Activated T-helper 2 cell treated with anti-CD3 and anti-CD28 coated beads, Interferon-gamma antibody, Interleukin-2, Interleukin-4, amounts not matched to agents 10 μg/mL and 5 μg/mL and 100 μg/mL, durations not matched to agents 14 hours and 24 hours and 36 hours (primary cell): ENCODE measurements at regions not wholly inside any gene's neighbourhood (a gene's known extent, or its start where the extent isn't known, plus 50 kb on each side); places are given as distances from the start of the nearest gene placed in this dataset.

ENCODE experiments used
- DNase-seq: peaks from one replicate; pipeline ENCODE4 v3.0.0; 2021; ENCODE audit warnings: low spot score
- H3K27ac Mint-ChIP-seq: one replicate; pipeline ENCODE4 v1.8.0; 2021; ENCODE audit warnings: mixed read lengths
- H3K27me3 Mint-ChIP-seq: one replicate; pipeline ENCODE4 v1.8.0; 2021; ENCODE audit warnings: low read depth, mixed read lengths
- H3K36me3 Mint-ChIP-seq: one replicate; pipeline ENCODE4 v1.8.0; 2021; ENCODE audit warnings: low read depth, mixed read lengths
- H3K4me1 Mint-ChIP-seq: one replicate; pipeline ENCODE4 v1.8.0; 2021; ENCODE audit warnings: low read depth, mixed read lengths
- H3K4me3 Mint-ChIP-seq: one replicate; pipeline ENCODE4 v1.8.0; 2021; ENCODE audit warnings: low read depth, mild to moderate bottlenecking, moderate library complexity, mixed read lengths
- H3K9me3 Mint-ChIP-seq: one replicate; pipeline ENCODE4 v1.8.0; 2021; ENCODE audit warnings: mixed read lengths
- intact Hi-C: fragments of 100-400 bp; cut with micrococcal nuclease; formaldehyde crosslinking; loops from one replicate; pipeline ENCODE4 v1.15.1; 2023

DNA sequence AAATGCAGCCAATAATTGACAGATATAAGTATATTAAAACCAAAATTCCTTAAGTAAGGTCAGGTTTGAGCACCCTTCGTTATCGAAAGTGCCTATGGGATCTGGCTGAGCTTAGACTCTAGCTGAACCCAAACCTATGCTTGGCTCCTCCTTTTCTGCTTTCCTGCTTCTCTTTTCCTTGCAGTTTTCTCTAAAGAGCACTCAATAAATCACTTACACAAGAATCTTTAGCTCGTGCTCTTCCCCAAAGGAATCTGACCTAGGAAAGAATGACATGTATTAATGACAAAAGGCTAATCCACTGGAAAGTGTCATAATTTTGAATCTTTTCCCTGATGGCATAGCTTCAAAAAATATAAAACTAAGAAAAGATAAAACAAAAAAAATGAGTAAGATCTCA is 282.7 kb downstream of the DKK2 start:
- Mint-ChIP-seq H3K4me3 (no peak overlapping the region), H3K4me1 (no peaks in the 10 kb centered on the region), H3K27me3 (no peaks in the 10 kb centered on the region), H3K36me3 (no peaks in the 10 kb centered on the region), H3K9me3 (no peaks in the 10 kb centered on the region), H3K27ac (no peak overlapping the region)
- no peak for DNase-seq
- intact Hi-C loops = no loop called here

DNA sequence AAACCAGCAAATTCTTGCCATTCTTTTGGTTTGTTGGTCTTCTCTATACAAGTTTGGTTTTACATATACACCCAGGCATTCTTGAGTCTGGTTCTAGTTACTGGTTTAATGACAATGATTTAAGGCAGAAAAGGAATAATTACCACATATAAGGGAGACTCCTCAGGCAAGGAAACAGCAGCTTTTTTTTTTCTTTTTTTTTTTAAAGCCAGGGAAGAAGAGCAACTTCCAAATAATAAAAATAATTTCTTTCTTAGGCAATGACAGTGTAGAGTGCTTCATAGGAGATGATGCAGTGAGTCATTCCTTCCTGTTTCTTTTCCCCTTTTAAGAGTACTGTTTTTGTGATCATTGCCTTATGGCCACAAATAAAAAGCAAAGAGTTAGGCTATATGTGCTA is 289.7 kb downstream of the DKK2 start:
- no peaks in the 10 kb centered on the region for H3K36me3 Mint-ChIP-seq
- no peak for DNase-seq
- no peaks in the 10 kb centered on the region for H3K27me3 Mint-ChIP-seq
- no peak overlapping the region for H3K4me3 Mint-ChIP-seq
- no peaks in the 10 kb centered on the region for H3K9me3 Mint-ChIP-seq
- intact Hi-C loops = no loop called here
- no peak overlapping the region for H3K27ac Mint-ChIP-seq
- H3K4me1 Mint-ChIP-seq = no peaks in the 10 kb centered on the region

DNA sequence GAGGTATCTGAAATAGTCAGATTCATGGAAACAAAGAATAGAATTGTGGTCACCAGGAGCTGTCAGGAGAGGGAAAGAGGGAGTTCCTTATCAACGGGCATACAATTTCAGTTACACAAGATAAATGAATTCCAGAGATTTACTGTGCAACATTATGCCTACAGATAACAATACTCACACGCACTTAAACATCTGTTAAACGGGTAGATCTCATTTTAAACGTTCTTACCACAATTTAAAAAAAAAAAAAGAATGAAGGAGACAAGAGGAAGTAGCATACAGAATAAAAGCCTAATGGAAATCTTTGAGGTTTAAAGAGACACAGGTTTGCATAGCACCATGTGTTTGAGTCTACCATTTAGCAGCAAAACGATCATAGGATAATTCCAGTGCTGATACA is 298.0 kb downstream of the DKK2 start:
- no peaks in the 10 kb centered on the region for H3K4me1 Mint-ChIP-seq
- intact Hi-C loops = no loop called here

DNA sequence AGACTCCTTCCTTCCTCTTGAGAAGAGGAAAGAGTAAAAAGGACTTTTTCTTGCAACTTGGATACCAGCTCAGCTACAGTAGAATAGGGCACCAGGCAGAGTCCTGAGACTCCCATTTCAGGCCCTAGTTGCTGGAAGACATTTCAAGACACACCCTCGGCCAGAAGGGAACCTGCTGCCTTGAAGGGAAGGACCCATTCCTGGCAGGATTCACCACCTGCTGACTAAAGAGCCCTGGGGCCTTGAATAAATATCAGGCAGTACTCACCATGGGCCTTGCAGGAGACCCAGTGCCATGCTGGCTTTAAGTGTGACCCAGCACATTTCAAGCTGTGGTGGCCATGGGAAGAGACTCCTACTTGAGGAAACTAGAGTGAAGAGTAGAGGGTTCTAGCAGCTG is 317.6 kb downstream of the DKK2 start:
- no peak overlapping the region for H3K27ac Mint-ChIP-seq
- H3K9me3 Mint-ChIP-seq = peaks cover 9% of the 10 kb centered on the region
- DNase-seq = no peak
- no peaks in the 10 kb centered on the region for H3K36me3 Mint-ChIP-seq
- intact Hi-C loops = no loop called here
- no peaks in the 10 kb centered on the region for H3K4me1 Mint-ChIP-seq
- H3K27me3 Mint-ChIP-seq = no peaks in the 10 kb centered on the region
- no peak overlapping the region for H3K4me3 Mint-ChIP-seq

More for the DNA sequence above, 298.0 kb downstream of the DKK2 start:
- no peaks in the 10 kb centered on the region for H3K27me3 Mint-ChIP-seq
- H3K9me3 Mint-ChIP-seq = no peaks in the 10 kb centered on the region
- H3K36me3 Mint-ChIP-seq = no peaks in the 10 kb centered on the region
- no peak overlapping the region for H3K4me3 Mint-ChIP-seq
- DNase-seq = no peak
- no peak overlapping the region for H3K27ac Mint-ChIP-seq

DNA sequence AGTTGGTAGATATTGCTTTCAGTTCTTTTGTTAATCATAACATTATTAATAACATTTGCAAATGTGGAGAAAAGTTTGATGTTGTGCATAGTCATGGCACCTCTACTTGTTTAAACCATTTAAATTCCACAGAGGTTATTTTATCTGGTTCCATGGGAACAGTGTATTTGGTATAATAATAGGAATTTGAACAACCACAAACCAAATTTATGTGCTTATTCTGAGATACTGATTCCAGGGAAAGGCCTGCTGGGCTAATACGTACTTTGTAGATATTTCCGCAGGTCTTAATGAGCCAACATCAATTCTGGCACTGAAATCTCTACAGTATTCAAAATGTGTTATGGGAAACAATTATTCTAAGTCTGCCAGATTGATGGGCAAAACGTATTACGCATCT is 319.0 kb downstream of the DKK2 start:
- intact Hi-C loops = no loop called here
- no peaks in the 10 kb centered on the region for H3K27me3 Mint-ChIP-seq
- no peak for DNase-seq
- no peak overlapping the region for H3K27ac Mint-ChIP-seq
- no peak overlapping the region for H3K4me3 Mint-ChIP-seq
- peaks cover 9% of the 10 kb centered on the region for H3K9me3 Mint-ChIP-seq
- H3K36me3 Mint-ChIP-seq = no peaks in the 10 kb centered on the region
- H3K4me1 Mint-ChIP-seq = no peaks in the 10 kb centered on the region

DNA sequence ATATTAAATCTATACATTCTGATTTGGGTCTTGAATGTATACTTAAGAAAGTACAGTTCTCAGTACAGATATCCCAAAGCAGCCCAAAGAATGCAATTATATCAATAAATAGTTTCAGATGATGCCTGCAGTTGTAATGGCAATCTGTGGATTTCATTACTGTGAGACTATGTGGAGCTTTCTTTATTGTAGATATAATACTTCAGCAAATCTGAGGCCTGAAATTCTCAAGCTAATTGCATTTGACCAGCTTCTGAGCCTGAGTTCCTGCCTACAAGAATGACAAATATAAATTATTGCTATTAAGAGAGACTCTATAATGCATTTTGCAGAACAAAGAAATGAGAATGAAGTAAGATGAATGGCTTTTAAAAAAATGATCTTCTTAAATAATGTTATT is 320.3 kb downstream of the DKK2 start:
- intact Hi-C loops = no loop called here
- Mint-ChIP-seq H3K27me3 (no peaks in the 10 kb centered on the region), H3K4me1 (no peaks in the 10 kb centered on the region), H3K4me3 (no peak overlapping the region), H3K9me3 (peaks cover 10% of the 10 kb centered on the region), H3K36me3 (no peaks in the 10 kb centered on the region), H3K27ac (no peak overlapping the region)
- DNase-seq = no peak

DNA sequence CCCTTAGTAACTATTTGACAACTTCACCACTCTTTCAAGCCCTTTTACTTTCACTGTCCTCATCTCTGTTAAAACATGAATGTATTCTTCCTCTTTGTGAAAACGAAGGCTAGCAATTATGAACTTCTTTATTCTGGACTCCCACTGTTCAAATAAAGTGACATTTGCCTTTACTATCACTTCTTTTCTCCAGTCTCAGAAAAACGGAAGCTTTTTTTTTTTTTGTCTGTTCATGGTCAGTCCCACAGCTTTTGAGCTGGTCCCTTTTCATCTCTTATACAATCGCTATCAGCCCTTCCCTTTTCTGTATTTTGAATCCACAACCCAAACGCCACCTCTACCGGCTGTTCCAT is 327.7 kb downstream of the DKK2 start:
- H3K4me1 Mint-ChIP-seq = no peaks in the 10 kb centered on the region
- no peak for DNase-seq
- no peaks in the 10 kb centered on the region for H3K27me3 Mint-ChIP-seq
- peaks cover 3% of the 10 kb centered on the region for H3K9me3 Mint-ChIP-seq
- H3K4me3 Mint-ChIP-seq = no peak overlapping the region
- no peaks in the 10 kb centered on the region for H3K36me3 Mint-ChIP-seq
- intact Hi-C loops = no loop called here
- H3K27ac Mint-ChIP-seq = no peak overlapping the region

DNA sequence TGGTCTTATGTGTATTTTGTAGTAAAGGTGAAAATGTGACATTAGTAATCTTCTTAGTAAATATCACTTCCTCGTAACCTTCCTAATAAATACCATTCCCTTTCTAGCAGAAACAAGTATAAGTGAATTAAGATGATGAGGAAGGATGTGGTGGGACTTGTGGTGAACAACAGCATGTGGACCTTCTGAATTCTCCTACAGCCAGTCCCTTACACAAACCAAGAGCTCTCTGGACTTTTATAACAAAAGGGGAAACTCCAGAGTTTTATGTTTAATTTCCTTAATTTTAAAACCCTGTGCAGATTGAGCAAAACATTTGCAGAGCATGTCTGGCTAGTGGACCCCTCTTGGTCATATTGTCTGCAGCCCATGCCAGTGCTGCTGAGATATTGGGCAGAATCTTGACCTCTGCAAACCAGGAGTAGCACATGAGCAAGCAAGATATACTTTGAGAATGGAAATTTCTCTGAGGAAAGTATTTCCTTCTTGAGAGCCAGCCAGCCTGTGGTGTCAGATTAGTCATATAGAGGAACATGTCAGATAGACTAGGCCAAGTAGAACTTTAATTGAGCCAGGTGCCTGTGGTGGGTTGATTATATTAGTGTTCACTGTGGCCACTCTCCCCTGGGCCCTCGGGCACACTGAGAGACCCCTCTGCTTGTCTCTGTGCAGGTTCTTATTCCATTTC is 328.2 kb downstream of the DKK2 start:
- no peaks in the 10 kb centered on the region for H3K36me3 Mint-ChIP-seq
- intact Hi-C loops = no loop called here
- H3K4me3 Mint-ChIP-seq = no peak overlapping the region
- DNase-seq = no peak
- peaks cover 3% of the 10 kb centered on the region for H3K9me3 Mint-ChIP-seq
- H3K27me3 Mint-ChIP-seq = no peaks in the 10 kb centered on the region
- no peaks in the 10 kb centered on the region for H3K4me1 Mint-ChIP-seq
- H3K27ac Mint-ChIP-seq = no peak overlapping the region

DNA sequence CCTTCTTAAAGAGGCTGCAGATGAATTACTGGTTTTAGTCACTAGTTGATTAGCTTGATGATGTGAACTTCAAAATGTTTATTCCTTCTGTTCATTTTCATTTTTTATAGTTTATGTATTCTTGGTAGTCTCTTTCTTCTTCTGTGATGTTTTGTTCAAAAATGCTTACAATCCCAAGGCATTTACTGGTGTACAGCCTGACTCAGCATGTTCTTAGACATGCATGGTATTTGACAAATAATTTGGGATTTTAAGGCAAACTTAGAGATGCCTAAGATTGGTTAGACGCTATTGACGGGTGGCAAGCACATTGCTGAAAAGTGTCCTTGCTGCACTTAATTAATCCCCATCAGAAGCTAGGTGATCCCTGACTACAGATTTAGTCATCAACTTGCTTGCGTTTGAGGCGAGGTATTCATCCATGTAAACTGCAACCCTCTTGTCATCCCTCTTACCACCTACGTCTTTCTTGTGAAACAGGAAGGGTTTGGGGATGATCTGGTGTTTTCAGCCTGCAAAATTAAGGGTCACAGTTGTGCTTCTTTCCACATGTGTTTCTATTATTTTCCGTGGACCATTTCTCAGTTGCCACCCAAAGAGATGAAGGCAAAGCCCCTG is 331.8 kb downstream of the DKK2 start:
- DNase-seq = no peak
- H3K27ac Mint-ChIP-seq = no peak overlapping the region
- no peaks in the 10 kb centered on the region for H3K36me3 Mint-ChIP-seq
- H3K27me3 Mint-ChIP-seq = no peaks in the 10 kb centered on the region
- intact Hi-C loops = no loop called here
- no peak overlapping the region for H3K4me3 Mint-ChIP-seq
- no peaks in the 10 kb centered on the region for H3K9me3 Mint-ChIP-seq
- no peaks in the 10 kb centered on the region for H3K4me1 Mint-ChIP-seq

DNA sequence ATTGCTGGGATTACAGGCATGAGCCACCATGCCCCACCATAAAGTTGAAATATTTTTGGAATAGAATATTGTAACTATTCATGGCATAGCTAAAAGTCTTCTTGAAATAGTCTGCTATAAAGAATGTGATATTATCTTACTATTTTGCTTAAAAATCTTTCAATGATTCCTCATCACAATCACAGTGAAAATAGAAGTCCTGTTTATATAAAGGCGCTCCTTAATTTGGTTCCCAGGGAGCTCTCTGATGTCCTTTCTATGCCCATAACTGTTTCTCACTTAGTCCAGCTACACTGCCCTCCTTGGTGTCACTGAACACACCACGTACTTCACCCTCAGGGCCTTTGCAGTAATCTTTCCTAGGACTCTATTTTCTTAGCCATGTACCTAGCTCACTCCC is 331.7 kb upstream of the GIMD1 start:
- Mint-ChIP-seq H3K27me3 (no peaks in the 10 kb centered on the region), H3K36me3 (no peaks in the 10 kb centered on the region), H3K9me3 (no peaks in the 10 kb centered on the region), H3K4me3 (no peak overlapping the region), H3K27ac (no peak overlapping the region), H3K4me1 (no peaks in the 10 kb centered on the region)
- no peak for DNase-seq
- intact Hi-C loops = no loop called here

DNA sequence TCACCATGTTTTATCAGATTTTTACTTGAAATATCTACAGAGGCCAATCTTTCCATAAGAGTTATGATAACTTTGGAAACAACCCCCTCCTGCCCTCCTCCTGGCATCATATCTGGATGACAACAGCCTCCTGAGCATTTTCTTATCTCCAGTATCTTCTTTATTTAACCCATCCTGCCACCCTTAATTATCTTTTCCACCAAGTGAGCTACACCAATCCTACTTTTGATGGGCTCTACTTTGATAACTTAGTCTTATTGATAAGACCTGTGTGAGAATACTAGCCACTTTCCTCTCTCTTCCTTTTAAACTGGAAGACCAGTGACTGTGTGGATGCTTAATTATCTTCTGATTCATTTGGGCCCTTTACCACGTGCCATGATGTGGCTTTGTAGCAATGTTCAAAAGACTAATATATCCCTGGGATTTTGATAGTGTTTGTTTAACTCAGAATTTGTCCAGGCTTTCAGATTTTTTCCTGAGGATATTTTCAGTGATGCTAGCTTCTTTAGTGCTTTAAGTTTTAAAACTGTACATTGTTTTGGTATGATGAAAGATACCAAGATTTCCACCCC is 330.1 kb upstream of the GIMD1 start:
- intact Hi-C loops = no loop called here
- H3K27ac Mint-ChIP-seq = no peak overlapping the region
- no peak for DNase-seq

DNA sequence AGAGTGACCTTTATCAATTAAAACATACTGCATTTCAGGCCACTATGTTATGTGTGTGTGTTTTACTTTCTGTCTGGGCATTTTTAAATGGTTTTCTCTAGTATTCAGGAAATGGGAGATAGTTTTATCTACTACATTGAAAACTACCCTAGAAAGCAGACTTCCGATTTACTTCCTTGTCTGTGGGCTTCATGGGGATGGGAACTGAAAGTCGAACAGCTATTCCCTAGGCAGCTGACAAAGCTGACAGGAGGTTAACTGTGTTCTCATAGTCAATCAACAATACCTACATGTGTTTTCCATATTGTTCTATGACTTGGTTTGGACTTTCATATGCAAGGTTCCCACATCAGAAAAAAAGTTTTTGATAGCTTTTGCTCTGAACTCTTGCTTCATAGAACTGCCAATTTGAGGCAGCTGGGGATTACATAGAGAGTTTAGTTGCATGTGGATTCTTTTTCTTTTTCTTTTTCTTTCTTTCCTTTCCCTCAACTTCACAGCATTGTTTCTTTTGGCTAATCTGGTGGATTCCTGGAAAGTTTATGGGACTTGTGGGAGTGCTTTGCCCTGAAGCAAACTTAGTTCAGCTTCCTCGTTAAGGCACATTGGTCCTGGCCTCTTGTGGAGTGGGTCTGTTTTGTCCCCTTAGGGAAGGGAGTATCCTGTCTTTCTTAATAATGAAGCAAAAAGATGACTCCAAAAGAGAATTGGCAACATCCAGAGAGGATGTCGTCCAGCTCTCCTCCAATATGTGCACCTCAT is 327.1 kb upstream of the GIMD1 start:
- H3K4me3 Mint-ChIP-seq = no peak overlapping the region
- no peak overlapping the region for H3K27ac Mint-ChIP-seq
- DNase-seq = no peak
- H3K36me3 Mint-ChIP-seq = no peaks in the 10 kb centered on the region
- peaks cover 4% of the 10 kb centered on the region for H3K9me3 Mint-ChIP-seq
- peaks cover under 1% of the 10 kb centered on the region for H3K4me1 Mint-ChIP-seq
- no peaks in the 10 kb centered on the region for H3K27me3 Mint-ChIP-seq
- intact Hi-C loops = no loop called here

More for the DNA sequence above, 330.1 kb upstream of the GIMD1 start:
- H3K4me1 Mint-ChIP-seq = no peaks in the 10 kb centered on the region
- H3K4me3 Mint-ChIP-seq = no peak overlapping the region
- H3K27me3 Mint-ChIP-seq = no peaks in the 10 kb centered on the region
- no peaks in the 10 kb centered on the region for H3K9me3 Mint-ChIP-seq
- H3K36me3 Mint-ChIP-seq = no peaks in the 10 kb centered on the region

DNA sequence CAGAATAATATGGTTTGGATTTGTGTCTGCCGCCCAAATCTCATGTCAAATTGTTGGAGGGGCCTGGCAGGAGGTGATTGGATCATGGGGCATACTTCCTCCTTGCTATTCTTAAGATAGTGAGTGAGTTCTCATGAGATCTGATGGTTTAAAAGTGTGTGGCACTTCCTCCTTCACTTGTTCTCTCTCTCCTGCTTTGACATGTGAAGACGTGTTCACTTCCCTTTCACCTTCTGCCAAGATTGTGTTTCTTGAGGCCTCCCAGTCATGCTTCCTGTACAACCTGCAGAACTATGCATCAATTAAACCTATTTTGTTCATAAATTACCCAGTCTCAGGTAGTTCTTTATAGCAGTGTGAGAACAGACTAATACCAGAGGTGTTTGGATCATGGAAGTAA is 325.7 kb upstream of the GIMD1 start:
- no peak overlapping the region for H3K27ac Mint-ChIP-seq
- H3K27me3 Mint-ChIP-seq = no peaks in the 10 kb centered on the region
- H3K36me3 Mint-ChIP-seq = no peaks in the 10 kb centered on the region
- no peak overlapping the region for H3K4me3 Mint-ChIP-seq
- peaks cover 6% of the 10 kb centered on the region for H3K4me1 Mint-ChIP-seq
- H3K9me3 Mint-ChIP-seq = peaks cover 4% of the 10 kb centered on the region
- DNase-seq = no peak
- intact Hi-C loops = no loop called here
